Keratinocyte (primary cell): ENCODE measurements at regions not wholly inside any gene's neighbourhood (a gene's known extent, or its start where the extent isn't known, plus 50 kb on each side); places are given as distances from the start of the nearest gene placed in this dataset.

Source experiments
- DNase-seq: peaks from one replicate; pipeline ENCODE4 v3.0.0-alpha.2; 2011; ENCODE audit warnings: low read depth, missing footprints, low spot score
- FAIRE-seq: peaks from 2 replicates; lab custom pipeline; 2011; peaks lifted over from hg19 to GRCh38; lab: Jason Lieb, UNC
- H2AFZ ChIP-seq: 2 replicates; pipeline ENCODE4 v1.6.0; 2012; ENCODE audit warnings: low read length, control low read depth, inconsistent platforms; ENCODE audit not compliant: control insufficient read depth
- H3K27ac ChIP-seq: 2 replicates; pipeline ENCODE4 v1.5.1; 2011; ENCODE audit warnings: low read length; ENCODE audit not compliant: control insufficient read depth, insufficient read depth
- H3K27me3 ChIP-seq: 3 replicates; pipeline ENCODE4 v1.6.0; 2011; ENCODE audit warnings: low read length; ENCODE audit not compliant: control insufficient read depth, insufficient read depth; ENCODE audit errors: extremely low read depth
- H3K36me3 ChIP-seq, 2 experiments: 2 replicates in 1 of 2; 3 replicates in 1 of 2; pipeline ENCODE4 v1.5.1; 2011; ENCODE audit warnings: low read length in 2 of 2, mild to moderate bottlenecking in 1 of 2; ENCODE audit not compliant: control insufficient read depth in 2 of 2, insufficient read depth in 2 of 2; ENCODE audit errors: extremely low read depth in 1 of 2
- H3K4me1 ChIP-seq: 3 replicates; pipeline ENCODE4 v1.5.1; 2011; ENCODE audit warnings: low read length; ENCODE audit not compliant: control insufficient read depth, insufficient read depth; ENCODE audit errors: extremely low read depth
- H3K4me2 ChIP-seq: 3 replicates; pipeline ENCODE4 v1.6.0; 2011; ENCODE audit warnings: low read depth, low read length; ENCODE audit not compliant: control insufficient read depth, insufficient read depth; ENCODE audit errors: extremely low read depth
- H3K4me3 ChIP-seq, 3 experiments: fragments of 200-600 bp in 1 of 3; sonication (generic) in 1 of 3; 2 replicates in 2 of 3; 3 replicates in 1 of 3; pipeline ENCODE4 v1.5.1; 2011 to 2016; ENCODE audit warnings: low read length in 3 of 3, mild to moderate bottlenecking in 3 of 3, control low read depth in 2 of 3, inconsistent platforms in 1 of 3, low read depth in 1 of 3, mixed read lengths in 1 of 3, mixed run types in 1 of 3, moderate library complexity in 1 of 3; ENCODE audit not compliant: control insufficient read depth in 2 of 3, insufficient read depth in 2 of 3; ENCODE audit errors: extremely low read depth in 1 of 3
- H3K79me2 ChIP-seq: 2 replicates; pipeline ENCODE4 v1.6.0; 2012; ENCODE audit warnings: low read length; ENCODE audit not compliant: control insufficient read depth, insufficient read depth
- H3K9ac ChIP-seq: 3 replicates; pipeline ENCODE4 v1.6.0; 2011; ENCODE audit warnings: low read length; ENCODE audit not compliant: control insufficient read depth, insufficient read depth; ENCODE audit errors: extremely low read depth
- H3K9me1 ChIP-seq: 3 replicates; pipeline ENCODE4 v1.6.0; 2011; ENCODE audit warnings: low read length; ENCODE audit not compliant: control insufficient read depth, insufficient read depth; ENCODE audit errors: extremely low read depth
- H3K9me3 ChIP-seq: 2 replicates; pipeline ENCODE4 v1.5.1; 2012; ENCODE audit warnings: low read depth, low read length; ENCODE audit not compliant: control insufficient read depth
- H4K20me1 ChIP-seq: 3 replicates; pipeline ENCODE4 v1.6.0; 2011; ENCODE audit warnings: low read length; ENCODE audit not compliant: control insufficient read depth, insufficient read depth; ENCODE audit errors: extremely low read depth
- CTCF ChIP-seq, 3 experiments: IDR thresholded peaks in 1 of 3; conservative IDR thresholded peaks in 1 of 3; optimal IDR thresholded peaks in 1 of 3; 2 replicates in 2 of 3; 3 replicates in 1 of 3; pipeline versions ENCODE3 to v1.5.1; 2011; ENCODE audit warnings: low read length in 3 of 3, mild to moderate bottlenecking in 3 of 3, moderate library complexity in 2 of 3, control low read depth in 1 of 3, inconsistent platforms in 1 of 3; ENCODE audit not compliant: insufficient read depth in 2 of 3; ENCODE audit errors: extremely low read depth in 1 of 3
- EZH2 ChIP-seq: IDR thresholded peaks from one replicate; pipeline ENCODE4 v1.6.1; 2012; ENCODE audit warnings: inconsistent platforms, mild to moderate bottlenecking, low read length, moderate library complexity
- dilution Hi-C: fragments of 300-500 bp; cut with MboI; formaldehyde crosslinking; loops from one replicate; pipeline ENCODE4 v1.7.0; 2020; ENCODE audit warnings: low sequenced_read_pairs; ENCODE audit not compliant: extremely low pct_ligation_motif_present

GRCh38 chr10:113245286-113245685, 295.2 kb downstream of the TCF7L2 start:
- Histone ChIP-seq H3K27ac (no peak overlapping the region), H3K9ac (no peak overlapping the region), H3K9me3 (no peaks in the 10 kb centered on the region), H3K4me2 (no peak overlapping the region), H2AFZ (no peak overlapping the region), H3K27me3 (no peaks in the 10 kb centered on the region), H3K9me1 (no peaks in the 10 kb centered on the region), H3K4me1 (no peaks in the 10 kb centered on the region), H3K36me3 (no peaks in the 10 kb centered on the region), H3K4me3 (no peak overlapping the region), H3K79me2 (no peaks in the 10 kb centered on the region), H4K20me1 (no peaks in the 10 kb centered on the region)
- DNase-seq = no peak
- FAIRE-seq = no peak
- dilution Hi-C loops = no loop called here
- TF ChIP-seq CTCF (optimal IDR thresholded peaks at IDR 0.05 in 1 of 3, IDR thresholded peaks at IDR 0.05 in 1 of 3, conservative IDR thresholded peaks at IDR 0.05 in 1 of 3; ENCODE audit: extremely low read depth in 1 of 3, insufficient read depth in 2 of 3, low read length in 3 of 3) (no peak), EZH2 (no peak)

- H3K4me3 ChIP-seq = no peak overlapping the region
- DNase-seq (no peak), FAIRE-seq (no peak)
- H3K4me1 ChIP-seq = no peaks in the 10 kb centered on the region
- H3K27me3 ChIP-seq = no peaks in the 10 kb centered on the region
- no peaks in the 10 kb centered on the region for H3K9me1 ChIP-seq
- no peak overlapping the region for H3K4me2 ChIP-seq
- no peak overlapping the region for H3K27ac ChIP-seq
- H2AFZ ChIP-seq = no peak overlapping the region
- H4K20me1 ChIP-seq = no peaks in the 10 kb centered on the region
- H3K79me2 ChIP-seq = no peaks in the 10 kb centered on the region
- H3K36me3 ChIP-seq = no peaks in the 10 kb centered on the region
- H3K9ac ChIP-seq = no peak overlapping the region
- no peak for TF ChIP-seq CTCF (optimal IDR thresholded peaks at IDR 0.05 in 1 of 3, IDR thresholded peaks at IDR 0.05 in 1 of 3, conservative IDR thresholded peaks at IDR 0.05 in 1 of 3; ENCODE audit: extremely low read depth in 1 of 3, insufficient read depth in 2 of 3, low read length in 3 of 3)
- TF ChIP-seq EZH2 = no peak
- no peaks in the 10 kb centered on the region for H3K9me3 ChIP-seq
- dilution Hi-C loops = no loop called here
Observed at GRCh38 chr10:113247050-113247449, 297.0 kb downstream of the TCF7L2 start.
